ENCODE measurements at regions not wholly inside any gene's neighbourhood (a gene's known extent, or its start where the extent isn't known, plus 50 kb on each side); places are given as distances from the start of the nearest gene placed in this dataset.
A peak's percentile ranks its signal among the peaks of the same experiment; 100 is the strongest.

DNA sequence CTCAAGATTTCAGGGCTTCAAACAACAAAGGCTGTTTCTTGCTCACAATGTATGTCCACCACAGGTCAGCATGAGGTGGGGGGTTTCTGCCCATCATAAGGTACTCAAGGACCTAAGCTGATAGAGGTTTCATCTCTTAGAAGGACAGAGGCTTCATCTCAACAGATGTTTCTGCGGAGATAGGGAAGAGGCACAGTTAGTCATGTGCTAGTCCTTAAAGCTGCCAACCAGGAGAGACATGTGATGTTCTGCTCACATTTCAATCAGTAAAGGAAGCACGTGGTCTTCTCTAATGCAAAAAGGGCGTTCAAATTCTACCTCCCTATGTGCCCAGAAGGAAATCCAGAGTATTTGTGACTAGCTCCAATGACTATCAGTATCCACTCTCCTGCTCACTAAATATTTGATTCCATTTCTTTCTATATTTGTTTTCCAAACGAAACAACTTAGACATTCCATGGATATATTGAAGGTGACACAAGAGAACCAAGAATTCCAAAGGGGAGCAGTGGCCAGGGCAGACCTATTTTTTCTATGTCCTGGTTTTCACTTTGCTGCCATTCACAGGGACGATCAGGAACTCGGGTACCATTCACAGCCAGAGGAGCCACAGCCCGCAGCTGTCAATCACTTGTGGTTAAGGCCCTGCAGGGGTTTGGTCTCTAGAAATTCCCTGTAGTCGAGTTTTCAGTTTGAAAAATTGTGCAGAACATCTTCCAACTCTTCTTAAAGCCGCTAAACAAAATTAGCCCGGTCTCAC lies 173.2 kb upstream of the FOXA2 start:
- Histone ChIP-seq H3K9me3 (no peaks in the 10 kb centered on the region), H3K36me3 (no peaks in the 10 kb centered on the region), H3K4me3 (no peak overlapping the region), H3K27ac (no peak overlapping the region), H3K4me1 (peaks cover 4% of the 10 kb centered on the region), H3K27me3 (no peaks in the 10 kb centered on the region)
- intact Hi-C loops (cut with DNase I) = no loop called here
- DNase-seq (ENCODE audit: extremely low spot score in 2 of 2) = no peak
- TF ChIP-seq, protein P1, sequence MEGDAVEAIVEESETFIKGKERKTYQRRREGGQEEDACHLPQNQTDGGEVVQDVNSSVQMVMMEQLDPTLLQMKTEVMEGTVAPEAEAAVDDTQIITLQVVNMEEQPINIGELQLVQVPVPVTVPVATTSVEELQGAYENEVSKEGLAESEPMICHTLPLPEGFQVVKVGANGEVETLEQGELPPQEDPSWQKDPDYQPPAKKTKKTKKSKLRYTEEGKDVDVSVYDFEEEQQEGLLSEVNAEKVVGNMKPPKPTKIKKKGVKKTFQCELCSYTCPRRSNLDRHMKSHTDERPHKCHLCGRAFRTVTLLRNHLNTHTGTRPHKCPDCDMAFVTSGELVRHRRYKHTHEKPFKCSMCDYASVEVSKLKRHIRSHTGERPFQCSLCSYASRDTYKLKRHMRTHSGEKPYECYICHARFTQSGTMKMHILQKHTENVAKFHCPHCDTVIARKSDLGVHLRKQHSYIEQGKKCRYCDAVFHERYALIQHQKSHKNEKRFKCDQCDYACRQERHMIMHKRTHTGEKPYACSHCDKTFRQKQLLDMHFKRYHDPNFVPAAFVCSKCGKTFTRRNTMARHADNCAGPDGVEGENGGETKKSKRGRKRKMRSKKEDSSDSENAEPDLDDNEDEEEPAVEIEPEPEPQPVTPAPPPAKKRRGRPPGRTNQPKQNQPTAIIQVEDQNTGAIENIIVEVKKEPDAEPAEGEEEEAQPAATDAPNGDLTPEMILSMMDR (IDR thresholded peaks at IDR 0.05) = no peak
- no peak for TF ChIP-seq POLR2AphosphoS5 (IDR thresholded peaks at IDR 0.05; ENCODE audit: insufficient read depth in 1 of 2, low read depth in 1 of 2)
- no peak for TF ChIP-seq POLR2A (IDR thresholded peaks at IDR 0.05)

DNA sequence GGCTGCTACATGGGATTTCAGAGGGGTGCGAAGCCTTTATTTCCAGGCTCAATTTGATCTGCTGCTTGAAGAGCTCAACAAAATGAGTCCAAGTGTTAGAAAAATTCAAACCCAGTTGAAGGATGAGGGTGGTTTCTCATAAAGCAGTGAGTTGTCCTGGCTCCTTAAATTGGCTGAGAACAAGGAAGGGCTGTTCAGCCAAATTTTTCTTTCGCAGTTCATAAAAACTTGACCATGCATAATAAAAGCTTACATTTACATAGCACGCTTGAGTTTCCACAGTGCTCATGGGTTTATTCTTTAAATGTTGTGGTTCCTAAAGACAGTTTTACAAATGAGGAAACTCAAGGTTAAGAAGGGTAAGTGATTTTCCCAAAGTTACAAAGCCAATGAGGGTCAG lies 174.4 kb upstream of the FOXA2 start:
- Histone ChIP-seq H3K36me3 (no peaks in the 10 kb centered on the region), H3K27me3 (no peaks in the 10 kb centered on the region), H3K9me3 (no peaks in the 10 kb centered on the region), H3K4me1 (peaks cover 13% of the 10 kb centered on the region), H3K4me3 (no peak overlapping the region), H3K27ac (no peak overlapping the region)
- no peak for DNase-seq (ENCODE audit: extremely low spot score in 2 of 2)
- no peak for TF ChIP-seq POLR2A (IDR thresholded peaks at IDR 0.05)
- intact Hi-C loops (cut with DNase I) = no loop called here

- Histone ChIP-seq H3K4me1 (peaks cover 13% of the 10 kb centered on the region), H3K9me3 (no peaks in the 10 kb centered on the region), H3K4me3 (no peak overlapping the region), H3K27me3 (no peaks in the 10 kb centered on the region), H3K27ac (peak overlapping the region; percentile 76), H3K36me3 (no peaks in the 10 kb centered on the region)
- intact Hi-C loops (cut with DNase I) = no loop called here
- DNase-seq (ENCODE audit: extremely low spot score in 2 of 2) = no peak
- no peak for TF ChIP-seq POLR2A (IDR thresholded peaks at IDR 0.05)
- no peak for TF ChIP-seq POLR2AphosphoS5 (IDR thresholded peaks at IDR 0.05; ENCODE audit: insufficient read depth in 1 of 2, low read depth in 1 of 2)
- TF ChIP-seq, protein P1 (IDR thresholded peaks at IDR 0.05) = no peak
Measured at GRCh38 chr20:22762576-22763256, 178.3 kb upstream of the FOXA2 start.

- DNase-seq (ENCODE audit: extremely low spot score in 2 of 2) = peak in 1 of 2 donors; percentile 76
- Histone ChIP-seq H3K4me3 (no peak overlapping the region), H3K9me3 (no peaks in the 10 kb centered on the region), H3K36me3 (no peaks in the 10 kb centered on the region), H3K27me3 (no peaks in the 10 kb centered on the region), H3K27ac (peak overlapping the region; percentile 76), H3K4me1 (peaks cover 13% of the 10 kb centered on the region)
- intact Hi-C loops (cut with DNase I) = no loop called here
- peak in 1 of 2 donors; percentile 22 for TF ChIP-seq POLR2AphosphoS5 (IDR thresholded peaks at IDR 0.05; ENCODE audit: insufficient read depth in 1 of 2, low read depth in 1 of 2)
- TF ChIP-seq, protein P1 (IDR thresholded peaks at IDR 0.05) = no peak
Measured at GRCh38 chr20:22763257-22763906, 179.0 kb upstream of the FOXA2 start.

DNA sequence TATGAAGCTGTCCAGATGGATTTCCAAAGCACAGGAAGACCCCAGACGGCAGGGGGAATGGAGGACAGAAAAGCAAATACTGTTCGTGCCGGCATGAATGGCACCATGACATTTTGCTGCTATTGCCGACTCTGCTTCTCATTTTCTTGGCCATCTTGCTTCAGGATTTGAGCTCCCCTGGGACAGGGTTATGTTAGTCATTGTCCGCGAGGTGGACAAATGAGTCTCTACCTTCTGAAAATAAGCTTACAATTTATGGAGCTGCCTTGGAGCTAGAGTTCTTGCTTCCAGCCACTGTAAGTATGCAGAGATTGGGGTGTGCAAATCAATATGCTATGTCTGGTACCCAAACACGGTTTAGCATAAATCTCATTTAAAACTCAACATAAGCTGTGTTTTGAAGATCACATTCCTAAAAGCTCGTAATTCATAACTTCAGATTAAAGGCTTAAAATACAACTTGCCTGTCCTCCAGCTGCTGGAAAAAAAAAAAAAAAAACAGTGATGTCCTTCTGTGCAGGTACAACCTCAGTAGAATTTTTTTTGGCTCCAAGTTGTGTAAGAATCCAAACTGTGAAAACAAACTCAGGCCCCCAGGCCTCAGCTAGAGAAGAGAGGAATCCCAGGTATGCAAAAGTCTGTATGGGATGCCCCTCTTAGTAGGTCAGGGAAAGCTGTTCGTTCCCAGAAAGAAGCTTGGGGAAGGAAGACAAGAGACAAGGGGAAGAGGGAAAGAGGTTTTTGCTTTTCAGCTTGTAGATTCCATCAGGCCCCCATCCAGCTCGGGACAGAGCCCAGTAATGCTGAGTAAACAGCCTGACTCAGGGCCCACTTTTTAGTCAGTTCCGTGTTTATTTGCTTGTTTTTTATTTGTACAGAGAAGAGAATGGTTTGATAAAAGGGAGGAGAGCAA lies 184.2 kb upstream of the FOXA2 start:
- H3K27me3 ChIP-seq = no peaks in the 10 kb centered on the region
- DNase-seq (ENCODE audit: extremely low spot score in 2 of 2) = no peak
- no peaks in the 10 kb centered on the region for H3K9me3 ChIP-seq
- no peak overlapping the region for H3K27ac ChIP-seq
- TF ChIP-seq, protein P1 (IDR thresholded peaks at IDR 0.05) = no peak
- TF ChIP-seq POLR2A (IDR thresholded peaks at IDR 0.05) (no peak), POLR2AphosphoS5 (IDR thresholded peaks at IDR 0.05; ENCODE audit: insufficient read depth in 1 of 2, low read depth in 1 of 2) (no peak)
- no peaks in the 10 kb centered on the region for H3K36me3 ChIP-seq
- no peak overlapping the region for H3K4me3 ChIP-seq
- intact Hi-C loops (cut with DNase I) = no loop called here
- H3K4me1 ChIP-seq = no peaks in the 10 kb centered on the region
